ENCODE measurements at regions not wholly inside any gene's neighbourhood (a gene's known extent, or its start where the extent isn't known, plus 50 kb on each side); places are given as distances from the start of the nearest gene placed in this dataset.

DNA sequence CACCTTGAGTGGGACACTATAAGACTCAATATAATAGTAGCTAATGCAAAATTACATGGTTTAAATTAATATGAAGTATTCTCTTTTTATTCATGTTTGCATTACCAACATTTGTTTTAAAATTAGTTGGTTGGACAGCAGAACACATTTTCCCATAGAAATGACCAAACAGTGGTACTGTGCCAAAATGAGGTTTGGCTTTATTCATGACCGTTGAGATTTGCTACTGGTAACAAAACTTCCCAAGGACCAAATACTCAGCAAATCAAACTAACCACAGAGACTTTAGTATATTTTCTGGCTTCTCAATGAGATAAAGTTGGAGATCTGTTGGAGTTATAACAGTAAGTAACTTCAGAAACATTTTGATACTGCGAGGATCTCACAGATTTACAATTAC is 637.8 kb upstream of the MEF2C start:
- no peak for DNase-seq

- no peak for DNase-seq
These were observed 630.5 kb upstream of the MEF2C start for GRCh38 chr5:89513299-89514044.

GRCh38 chr5:89504051-89504450 is 621.1 kb upstream of the MEF2C start:
- DNase-seq: no peak

GRCh38 chr5:89499787-89500186 is 616.8 kb upstream of the MEF2C start:
- no peak for DNase-seq

GRCh38 chr5:89498699-89499098 is 615.7 kb upstream of the MEF2C start:
- no peak for DNase-seq

- no peak for DNase-seq
These were observed 610.4 kb upstream of the MEF2C start for GRCh38 chr5:89493414-89493813.

DNA sequence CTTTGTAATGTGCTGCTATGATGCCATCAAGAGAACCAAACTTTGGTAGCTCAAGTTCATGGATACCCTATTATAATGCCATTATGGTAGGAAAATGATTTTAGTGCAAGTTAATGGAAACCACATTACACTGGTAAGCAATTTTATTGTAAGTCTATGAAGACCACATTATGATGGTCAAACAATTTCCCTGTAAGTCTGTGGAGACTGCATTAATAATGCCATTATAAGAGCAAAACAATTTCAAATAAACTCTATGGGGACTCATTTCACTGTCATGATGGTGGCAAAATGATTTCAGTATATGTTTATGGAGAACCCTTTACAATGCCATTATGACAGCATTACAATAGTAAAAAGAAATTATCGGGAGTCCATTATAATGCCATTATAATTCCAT is 602.0 kb upstream of the MEF2C start:
- no peak for DNase-seq

DNA sequence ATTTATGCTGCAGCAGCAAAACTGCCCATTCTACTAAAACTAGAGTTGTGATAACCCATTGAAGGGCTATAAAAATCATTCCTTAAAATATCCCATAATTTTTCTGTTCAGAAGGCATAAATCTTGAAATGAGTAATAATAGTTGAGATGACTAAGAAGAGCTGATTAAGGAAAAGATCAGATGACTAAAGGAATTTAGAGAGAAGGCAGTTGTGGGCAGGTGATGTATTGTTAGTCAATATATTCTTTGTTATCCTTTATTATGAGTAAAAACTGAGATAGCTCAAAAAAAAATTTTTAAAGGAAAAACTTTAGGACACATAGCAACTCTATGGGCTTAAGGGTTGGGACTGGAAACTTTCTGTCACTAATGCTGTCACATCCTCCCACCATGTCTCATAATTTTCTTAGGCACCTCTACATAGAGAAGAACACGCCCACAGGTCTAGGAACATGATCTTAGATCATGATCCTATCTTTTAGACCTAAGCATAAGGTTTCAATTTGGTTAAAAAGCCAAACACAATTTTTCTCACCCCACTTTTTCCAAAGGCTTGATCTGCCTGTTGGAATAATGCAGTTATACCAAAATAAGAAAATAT is 597.5 kb upstream of the MEF2C start:
- DNase-seq: no peak

DNA sequence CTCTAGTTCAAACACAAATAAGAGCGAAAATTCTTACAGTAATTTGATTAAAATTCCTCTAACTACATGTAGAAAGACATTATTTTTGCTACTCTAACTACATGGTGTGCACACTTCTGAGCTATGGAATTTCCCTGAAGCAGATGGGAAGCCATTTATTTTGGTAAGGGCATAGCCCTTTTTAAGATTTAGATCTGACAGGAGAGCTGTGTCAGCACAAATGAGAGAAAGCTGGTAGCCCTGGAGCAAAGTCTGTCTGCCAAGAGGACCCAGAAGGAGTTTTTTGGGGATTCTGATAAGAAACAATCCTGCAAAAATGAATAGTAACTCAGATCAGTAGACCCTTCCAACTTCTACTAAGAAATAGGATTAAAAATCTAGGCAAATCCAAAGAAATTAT is 595.9 kb upstream of the MEF2C start:
- DNase-seq: no peak

- DNase-seq: no peak
These were observed 590.2 kb upstream of the MEF2C start for GRCh38 chr5:89473196-89473595.

- DNase-seq: no peak
These were observed 588.6 kb upstream of the MEF2C start for GRCh38 chr5:89471541-89471940.

DNA sequence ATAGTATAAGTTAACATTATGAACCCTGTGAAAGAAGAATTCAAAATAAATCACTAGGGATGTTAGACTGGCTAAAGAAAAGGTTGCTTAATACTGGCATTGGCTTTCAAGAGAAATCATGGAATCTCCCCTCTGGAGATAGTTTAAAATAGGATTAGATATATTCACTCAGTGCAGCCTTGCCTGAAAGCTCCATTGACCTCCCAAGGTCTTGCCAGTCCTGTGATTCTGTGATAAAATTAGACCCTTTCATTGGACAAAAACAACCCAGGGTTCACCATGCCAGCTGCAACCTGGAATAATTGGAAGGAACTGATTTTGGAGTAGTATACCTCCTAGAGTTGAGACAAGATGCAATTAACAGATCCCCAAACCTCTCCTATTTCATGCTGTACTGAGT is 588.1 kb upstream of the MEF2C start:
- DNase-seq: no peak

GRCh38 chr5:89470658-89471057 is 587.7 kb upstream of the MEF2C start:
- DNase-seq: no peak

DNA sequence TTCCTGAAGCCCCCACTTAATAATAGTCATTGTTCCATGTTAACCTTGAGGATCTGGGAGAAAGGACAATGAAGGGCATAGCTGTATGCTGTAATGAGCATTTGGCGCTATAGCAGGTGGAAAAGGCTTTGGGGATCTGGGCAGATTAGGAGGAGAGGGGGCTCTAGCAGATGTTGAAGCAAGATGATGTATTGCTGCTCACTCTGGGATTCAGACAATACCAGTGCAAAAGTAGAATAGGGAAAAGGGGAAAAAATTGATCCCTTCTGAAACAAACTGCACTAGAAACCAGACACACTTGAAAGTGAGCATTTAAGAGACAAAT is 575.3 kb upstream of the MEF2C start:
- no peak for DNase-seq

DNA sequence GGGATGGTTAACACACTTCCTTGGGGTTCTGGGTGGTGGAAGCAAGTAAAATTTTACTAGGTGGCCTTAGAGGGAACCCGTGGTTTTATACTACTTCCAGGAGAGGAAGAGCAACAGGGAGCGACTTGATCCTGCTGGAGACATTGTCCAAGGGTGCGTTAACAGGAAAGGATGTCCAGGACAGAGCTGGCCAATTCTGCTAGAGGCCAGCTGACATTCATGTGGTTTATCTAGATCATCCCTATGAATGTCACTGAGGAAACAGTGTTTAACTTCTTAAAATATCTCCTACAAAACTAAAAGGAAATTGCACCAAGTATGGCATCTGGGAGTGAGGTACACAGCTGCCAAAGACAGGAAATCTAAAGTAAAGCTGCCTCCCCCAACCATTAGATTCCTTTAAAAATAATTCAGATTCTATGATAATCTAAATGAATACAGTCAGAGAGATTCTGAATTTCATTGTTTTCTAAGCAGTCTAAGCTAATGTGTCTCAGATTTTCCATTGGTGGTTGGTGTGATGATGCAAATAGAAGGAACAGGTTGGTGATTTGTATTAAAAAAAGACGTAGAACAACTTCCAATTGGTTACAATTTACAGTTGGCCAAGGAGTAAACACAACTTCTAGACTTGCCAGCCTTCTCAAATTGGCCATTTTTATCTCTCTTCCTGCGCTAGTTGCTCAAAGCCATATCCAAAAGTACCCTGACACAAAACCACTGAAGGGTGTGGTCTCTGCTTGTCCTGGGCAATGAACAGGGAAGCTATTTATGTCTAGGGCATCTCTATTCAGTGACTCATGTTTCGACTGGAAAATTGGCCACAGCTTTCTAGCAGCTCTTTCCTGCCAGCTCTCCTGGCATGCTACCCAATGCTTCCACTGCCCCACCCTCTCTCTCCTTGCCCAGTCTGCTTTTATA is 574.7 kb upstream of the MEF2C start:
- peak in 1 of 2 donors; percentile 5 for DNase-seq

- no peak for DNase-seq
These were observed 569.1 kb upstream of the MEF2C start for GRCh38 chr5:89452081-89452480.

DNA sequence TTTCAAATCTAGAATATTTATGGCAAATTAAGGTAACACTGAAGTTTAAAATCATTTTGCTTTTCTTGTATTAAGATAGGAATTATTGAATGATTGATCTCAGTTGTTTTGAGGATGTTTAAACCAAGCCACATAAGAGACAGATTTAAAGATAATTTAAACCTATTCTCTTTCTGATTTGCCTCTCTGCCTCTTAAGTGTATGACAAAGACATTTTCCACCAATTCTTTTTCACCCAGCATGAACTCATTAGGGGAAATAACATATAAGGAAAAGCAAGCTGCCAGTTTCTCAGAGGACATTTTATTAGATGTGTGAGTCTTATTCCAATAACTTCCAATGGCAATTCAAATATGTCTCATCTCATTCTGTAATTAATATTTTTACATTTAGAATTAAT is 568.3 kb upstream of the MEF2C start:
- no peak for DNase-seq

GRCh38 chr5:89450149-89450538 is 567.2 kb upstream of the MEF2C start:
- no peak for DNase-seq

GRCh38 chr5:89449392-89450148 is 566.6 kb upstream of the MEF2C start:
- DNase-seq: no peak

GRCh38 chr5:89447027-89447426 is 564.0 kb upstream of the MEF2C start:
- DNase-seq: no peak

- DNase-seq: no peak
These were observed 562.2 kb upstream of the MEF2C start for GRCh38 chr5:89445106-89445745.

DNA sequence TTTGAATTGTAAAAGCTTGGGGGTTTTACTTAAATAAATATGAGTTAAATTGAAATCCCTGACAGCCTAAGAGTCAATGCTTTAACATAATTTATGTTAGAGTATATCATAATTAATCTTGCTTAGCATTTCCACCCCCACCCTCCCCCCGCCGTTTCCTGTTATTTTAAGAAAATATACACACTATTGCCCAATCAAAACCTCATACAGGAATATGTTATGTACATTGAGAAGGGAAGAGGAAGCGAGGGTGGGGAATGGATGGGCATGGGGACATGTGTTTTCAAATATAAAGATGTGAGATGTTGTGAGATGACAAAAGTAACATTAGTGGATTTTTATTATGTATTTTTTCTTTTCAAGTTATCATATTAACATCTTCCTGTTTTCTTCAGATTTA is 561.1 kb upstream of the MEF2C start:
- DNase-seq: no peak

GRCh38 chr5:89443508-89443907 is 560.5 kb upstream of the MEF2C start:
- no peak for DNase-seq

All from CD4-positive, alpha-beta T cell treated with Interleukin-1 beta for 1 hour (primary cell).